ENCODE measurements at regions not wholly inside any gene's neighbourhood (a gene's known extent, or its start where the extent isn't known, plus 50 kb on each side); places are given as distances from the start of the nearest gene placed in this dataset.

DNA sequence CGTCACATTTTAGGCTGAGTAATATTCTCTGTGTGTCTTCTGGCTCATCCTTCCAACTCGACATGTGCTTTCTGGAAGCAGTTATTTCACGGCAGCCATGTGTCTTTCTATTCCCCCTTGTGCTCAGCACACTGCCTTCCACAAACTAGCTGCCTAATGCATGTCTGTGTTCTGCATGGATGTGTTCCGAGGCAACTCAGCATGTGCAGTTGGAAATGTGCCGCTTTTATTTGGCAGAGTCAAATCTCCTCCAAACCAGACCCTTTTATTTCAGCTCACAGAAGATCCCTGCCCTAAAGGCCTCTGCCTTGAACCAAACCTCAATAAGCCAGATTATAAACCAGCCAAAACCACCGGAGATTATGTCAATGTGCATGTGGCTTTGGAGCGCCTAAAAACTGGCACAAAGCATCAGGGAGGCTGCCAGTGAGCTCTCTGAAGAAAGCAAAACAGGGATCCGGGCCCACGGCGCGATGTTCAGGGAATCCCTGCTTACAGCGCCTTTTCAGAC, 360.2 kb downstream of the DEPDC1B start (continued):
- no peak for TF ChIP-seq SIX1 (CRISPR knock-in tag; IDR thresholded peaks at IDR 0.05; ENCODE audit: borderline replicate concordance)
- TF ChIP-seq EHMT2 (IDR thresholded peaks at IDR 0.05; ENCODE audit: borderline replicate concordance, low read depth, low read length) = no peak

- H3K9ac ChIP-seq (ENCODE audit: insufficient read depth, low read depth, low read length) = no peak overlapping the region
- intact Hi-C loops (cut with micrococcal nuclease; ENCODE audit: unreplicated experiment) = no loop called here
- H3K4me2 ChIP-seq (ENCODE audit: low read depth, low read length) = no peak overlapping the region
- H3K79me2 ChIP-seq (ENCODE audit: insufficient read depth, low read length) = no peaks in the 10 kb centered on the region
- no peaks in the 10 kb centered on the region for H3K9me3 ChIP-seq (ENCODE audit: low read length)
- POLR2A ChIA-PET = no interaction called here
- in situ Hi-C loops (cut with HindIII; ENCODE audit: extremely low pct_ligation_motif_present, low pct_unique_long_range_greater_than_20kb) = no loop called here
- no peaks in the 10 kb centered on the region for H3K4me1 ChIP-seq (ENCODE audit: insufficient read depth, low read length)
- FAIRE-seq (no peak), ATAC-seq (no peak), DNase-seq (ENCODE audit: low spot score) (no peak)
- no peaks in the 10 kb centered on the region for H3K27me3 ChIP-seq (ENCODE audit: control insufficient read depth in 1 of 2, insufficient read depth in 2 of 2, low read length in 2 of 2)
- H2AFZ ChIP-seq (ENCODE audit: low read length) = no peak overlapping the region
- no peaks in the 10 kb centered on the region for H3K36me3 ChIP-seq (replicated peaks in 1 of 2; ENCODE audit: control insufficient read depth in 1 of 2, insufficient read depth in 2 of 2, low read length in 2 of 2)
- CTCF ChIA-PET (ENCODE audit: low intra/inter-chr PET ratio, low total read pairs) = no interaction called here
- no peaks in the 10 kb centered on the region for H4K20me1 ChIP-seq (ENCODE audit: insufficient read depth, low read length)
- BruUV-seq (replicated peaks) = no TSS peak
- no peak overlapping the region for H3K27ac ChIP-seq (ENCODE audit: extremely low read length, insufficient read depth, low read length)
- no peak overlapping the region for H3K4me3 ChIP-seq (replicated peaks in 1 of 3; ENCODE audit: insufficient read depth in 1 of 3, low read depth in 2 of 3, low read length in 3 of 3)
- TF ChIP-seq MAFK (conservative IDR thresholded peaks at IDR 0.05 in 1 of 2, IDR thresholded peaks at IDR 0.05 in 1 of 2; ENCODE audit: low read length in 2 of 2) (peak; percentile 53 to 71; a peak in 3 of 4 replicates), ZNF674 (CRISPR knock-in tag; IDR thresholded peaks at IDR 0.05; ENCODE audit: low read depth) (no peak), IKZF1 (IDR thresholded peaks at IDR 0.05) (no peak), MAFF (IDR thresholded peaks at IDR 0.05; ENCODE audit: low read depth, low read length) (peak; percentile 56; the same call in 1 of the 2 replicates), SP140L (CRISPR knock-in tag; IDR thresholded peaks at IDR 0.05; ENCODE audit: borderline replicate concordance) (no peak)
- WGBS (ENCODE audit: low lambda C conversion rate) = 93% methylated on average over 3 of the region's 3 CpGs
Measured at GRCh38 chr5:60338846-60339245, 361.1 kb downstream of the DEPDC1B start.

- no peaks in the 10 kb centered on the region for H3K36me3 ChIP-seq (replicated peaks in 1 of 2; ENCODE audit: control insufficient read depth in 1 of 2, insufficient read depth in 2 of 2, low read length in 2 of 2)
- ATAC-seq (no peak), FAIRE-seq (no peak), DNase-seq (ENCODE audit: low spot score) (no peak)
- intact Hi-C loops (cut with micrococcal nuclease; ENCODE audit: unreplicated experiment) = no loop called here
- no peaks in the 10 kb centered on the region for H3K4me1 ChIP-seq (ENCODE audit: insufficient read depth, low read length)
- no peak overlapping the region for H3K9ac ChIP-seq (ENCODE audit: insufficient read depth, low read depth, low read length)
- POLR2A ChIA-PET = no interaction called here
- in situ Hi-C loops (cut with HindIII; ENCODE audit: extremely low pct_ligation_motif_present, low pct_unique_long_range_greater_than_20kb) = no loop called here
- no peak overlapping the region for H3K4me2 ChIP-seq (ENCODE audit: low read depth, low read length)
- no peaks in the 10 kb centered on the region for H3K9me3 ChIP-seq (ENCODE audit: low read length)
- no TSS peak for BruUV-seq (replicated peaks)
- no peak overlapping the region for H3K4me3 ChIP-seq (replicated peaks in 1 of 3; ENCODE audit: insufficient read depth in 1 of 3, low read depth in 2 of 3, low read length in 3 of 3)
- H3K79me2 ChIP-seq (ENCODE audit: insufficient read depth, low read length) = no peaks in the 10 kb centered on the region
- H3K27me3 ChIP-seq (ENCODE audit: control insufficient read depth in 1 of 2, insufficient read depth in 2 of 2, low read length in 2 of 2) = no peaks in the 10 kb centered on the region
- CTCF ChIA-PET (ENCODE audit: low intra/inter-chr PET ratio, low total read pairs) = no interaction called here
- H4K20me1 ChIP-seq (ENCODE audit: insufficient read depth, low read length) = no peaks in the 10 kb centered on the region
- H2AFZ ChIP-seq (ENCODE audit: low read length) = no peak overlapping the region
- H3K27ac ChIP-seq (ENCODE audit: extremely low read length, insufficient read depth, low read length) = no peak overlapping the region
- TF ChIP-seq ZNF782 (CRISPR knock-in tag; IDR thresholded peaks at IDR 0.05; ENCODE audit: borderline replicate concordance) (no peak), ZNF513 (CRISPR knock-in tag; conservative IDR thresholded peaks at IDR 0.05) (no peak), HMGA1 (CRISPR knock-in tag; conservative IDR thresholded peaks at IDR 0.05) (no peak), ZNF788 (CRISPR knock-in tag; IDR thresholded peaks at IDR 0.05; ENCODE audit: borderline replicate concordance) (no peak), ZNF841 (CRISPR knock-in tag; IDR thresholded peaks at IDR 0.05; ENCODE audit: borderline replicate concordance) (no peak), ISL2 (CRISPR knock-in tag; IDR thresholded peaks at IDR 0.05) (no peak), ZNF781 (CRISPR knock-in tag; IDR thresholded peaks at IDR 0.05; ENCODE audit: borderline replicate concordance, not compliant biosample characterization) (no peak)
- TF ChIP-seq, protein P1, sequence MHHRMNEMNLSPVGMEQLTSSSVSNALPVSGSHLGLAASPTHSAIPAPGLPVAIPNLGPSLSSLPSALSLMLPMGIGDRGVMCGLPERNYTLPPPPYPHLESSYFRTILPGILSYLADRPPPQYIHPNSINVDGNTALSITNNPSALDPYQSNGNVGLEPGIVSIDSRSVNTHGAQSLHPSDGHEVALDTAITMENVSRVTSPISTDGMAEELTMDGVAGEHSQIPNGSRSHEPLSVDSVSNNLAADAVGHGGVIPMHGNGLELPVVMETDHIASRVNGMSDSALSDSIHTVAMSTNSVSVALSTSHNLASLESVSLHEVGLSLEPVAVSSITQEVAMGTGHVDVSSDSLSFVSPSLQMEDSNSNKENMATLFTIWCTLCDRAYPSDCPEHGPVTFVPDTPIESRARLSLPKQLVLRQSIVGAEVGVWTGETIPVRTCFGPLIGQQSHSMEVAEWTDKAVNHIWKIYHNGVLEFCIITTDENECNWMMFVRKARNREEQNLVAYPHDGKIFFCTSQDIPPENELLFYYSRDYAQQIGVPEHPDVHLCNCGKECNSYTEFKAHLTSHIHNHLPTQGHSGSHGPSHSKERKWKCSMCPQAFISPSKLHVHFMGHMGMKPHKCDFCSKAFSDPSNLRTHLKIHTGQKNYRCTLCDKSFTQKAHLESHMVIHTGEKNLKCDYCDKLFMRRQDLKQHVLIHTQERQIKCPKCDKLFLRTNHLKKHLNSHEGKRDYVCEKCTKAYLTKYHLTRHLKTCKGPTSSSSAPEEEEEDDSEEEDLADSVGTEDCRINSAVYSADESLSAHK (CRISPR knock-in tag; IDR thresholded peaks at IDR 0.05; ENCODE audit: borderline replicate concordance) = no peak
Measured at GRCh38 chr5:60336491-60336890, 363.5 kb downstream of the DEPDC1B start.
